ENCODE measurements at regions not wholly inside any gene's neighbourhood (a gene's known extent, or its start where the extent isn't known, plus 50 kb on each side); places are given as distances from the start of the nearest gene placed in this dataset.

DNA sequence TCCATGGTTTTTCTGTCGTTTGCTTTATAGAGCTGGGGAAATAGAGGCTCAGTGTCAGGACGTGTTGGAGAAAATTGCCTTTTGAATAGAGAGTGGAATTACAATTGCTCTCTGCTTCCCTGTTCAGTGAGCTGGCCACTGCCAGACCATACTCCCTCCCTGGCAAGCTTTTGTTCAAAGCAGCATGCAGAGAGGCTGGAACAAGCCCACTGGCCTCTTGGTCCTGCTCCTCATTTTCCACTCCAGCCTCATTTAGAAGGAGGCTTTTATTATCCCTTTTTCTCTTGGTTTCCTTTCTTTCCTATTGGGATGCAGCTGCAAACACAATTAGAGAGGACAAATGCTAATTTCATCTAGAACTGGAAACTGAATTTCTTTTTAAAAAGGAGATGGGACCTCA lies 302.2 kb upstream of the PODXL start:
- Histone ChIP-seq H3K9me3 (no peaks in the 10 kb centered on the region), H3K79me2 (ENCODE audit: insufficient read depth) (no peaks in the 10 kb centered on the region), H3K27me3 (ENCODE audit: insufficient read depth) (no peaks in the 10 kb centered on the region), H3K9me2 (no peaks in the 10 kb centered on the region), H2AFZ (ENCODE audit: low read depth) (no peak overlapping the region), H3K9ac (no peak overlapping the region), H3K36me3 (replicated peaks in 1 of 2; ENCODE audit: control insufficient read depth in 1 of 2, insufficient read depth in 2 of 2, low read length in 1 of 2) (no peaks in the 10 kb centered on the region), H3K4me2 (no peak overlapping the region), H4K20me1 (ENCODE audit: insufficient read depth) (no peaks in the 10 kb centered on the region), H3K27ac (ENCODE audit: low read depth in 2 of 2, low read length in 1 of 2) (peak overlapping the region in 1 of 2 experiments; percentile 76; a peak in 1 of 4 replicates), H3K4me3 (ENCODE audit: low read depth in 2 of 2, low read length in 1 of 2) (no peak overlapping the region), H3F3A (replicated peaks; ENCODE audit: insufficient read depth) (peaks cover 23% of the 10 kb centered on the region), H3K4me1 (ENCODE audit: control insufficient read depth in 1 of 2, insufficient read depth in 2 of 2, low read depth in 1 of 2, low read length in 1 of 2) (peaks cover 7 to 27% of the 10 kb centered on the region in 2 experiments; a peak in 3 of 4 replicates)
- POLR2A ChIA-PET: no interaction called here
- no peak for DNase-seq
- TF ChIP-seq, protein P1, sequence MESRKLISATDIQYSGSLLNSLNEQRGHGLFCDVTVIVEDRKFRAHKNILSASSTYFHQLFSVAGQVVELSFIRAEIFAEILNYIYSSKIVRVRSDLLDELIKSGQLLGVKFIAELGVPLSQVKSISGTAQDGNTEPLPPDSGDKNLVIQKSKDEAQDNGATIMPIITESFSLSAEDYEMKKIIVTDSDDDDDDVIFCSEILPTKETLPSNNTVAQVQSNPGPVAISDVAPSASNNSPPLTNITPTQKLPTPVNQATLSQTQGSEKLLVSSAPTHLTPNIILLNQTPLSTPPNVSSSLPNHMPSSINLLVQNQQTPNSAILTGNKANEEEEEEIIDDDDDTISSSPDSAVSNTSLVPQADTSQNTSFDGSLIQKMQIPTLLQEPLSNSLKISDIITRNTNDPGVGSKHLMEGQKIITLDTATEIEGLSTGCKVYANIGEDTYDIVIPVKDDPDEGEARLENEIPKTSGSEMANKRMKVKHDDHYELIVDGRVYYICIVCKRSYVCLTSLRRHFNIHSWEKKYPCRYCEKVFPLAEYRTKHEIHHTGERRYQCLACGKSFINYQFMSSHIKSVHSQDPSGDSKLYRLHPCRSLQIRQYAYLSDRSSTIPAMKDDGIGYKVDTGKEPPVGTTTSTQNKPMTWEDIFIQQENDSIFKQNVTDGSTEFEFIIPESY (IDR thresholded peaks at IDR 0.05; ENCODE audit: borderline replicate concordance, low read depth): no peak
- no peak for TF ChIP-seq MEF2A (IDR thresholded peaks at IDR 0.05; ENCODE audit: borderline replicate concordance, low read depth)
- TF ChIP-seq MXI1 (IDR thresholded peaks at IDR 0.05; ENCODE audit: low read depth, low read length): no peak
- TF ChIP-seq EP300 (IDR thresholded peaks at IDR 0.05; ENCODE audit: borderline replicate concordance in 1 of 2, low read depth in 1 of 2, low read length in 1 of 2): no peak
- no peak for TF ChIP-seq JUND (IDR thresholded peaks at IDR 0.05)
- no peak for TF ChIP-seq RFX5 (IDR thresholded peaks at IDR 0.05; ENCODE audit: low read length)
- no peak for TF ChIP-seq NFIC (IDR thresholded peaks at IDR 0.05; ENCODE audit: borderline replicate concordance)
- 46% methylated on average over 2 of the region's 2 CpGs for WGBS (ENCODE audit: low lambda C conversion rate)
- CTCF ChIA-PET: interaction anchor here (0.6 to 5.9 kb wide), 92 partner anchors 9 to 1576 kb away, joined by 3 to 74 read pairs (median 5); no protein-coding TSS in a partner anchor

DNA sequence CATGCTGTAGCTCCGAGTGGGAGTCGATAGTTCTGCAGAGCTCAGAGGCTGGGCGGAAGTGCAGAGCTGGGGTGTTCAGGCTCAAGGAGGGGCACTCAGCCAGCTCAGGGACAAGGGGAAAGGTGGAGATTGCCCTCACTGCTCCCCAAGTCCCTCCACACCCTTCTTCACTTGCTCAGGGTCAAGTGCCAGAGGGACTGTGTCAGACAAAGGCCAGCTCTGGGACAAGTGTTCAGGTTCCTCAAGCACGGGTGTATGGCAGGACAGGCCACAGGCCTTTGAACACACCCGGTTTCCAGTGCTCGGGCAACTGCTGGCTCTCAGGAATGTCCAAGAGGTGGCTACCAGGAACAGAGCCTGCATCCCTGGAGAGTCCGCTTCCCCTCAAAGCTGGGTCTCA lies 293.0 kb upstream of the PODXL start:
- 89% methylated on average over 2 of the region's 7 CpGs for WGBS (ENCODE audit: low lambda C conversion rate)
- Histone ChIP-seq H3K4me3 (ENCODE audit: low read depth in 2 of 2, low read length in 1 of 2) (no peak overlapping the region), H3K27me3 (ENCODE audit: insufficient read depth) (no peaks in the 10 kb centered on the region), H3K9me3 (no peaks in the 10 kb centered on the region), H3K4me1 (ENCODE audit: control insufficient read depth in 1 of 2, insufficient read depth in 2 of 2, low read depth in 1 of 2, low read length in 1 of 2) (peaks cover 2 to 6% of the 10 kb centered on the region in 2 experiments; a peak in 1 of 4 replicates), H3K36me3 (replicated peaks in 1 of 2; ENCODE audit: control insufficient read depth in 1 of 2, insufficient read depth in 2 of 2, low read length in 1 of 2) (no peaks in the 10 kb centered on the region), H3K9ac (no peak overlapping the region), H3F3A (replicated peaks; ENCODE audit: insufficient read depth) (no peaks in the 10 kb centered on the region), H3K9me2 (no peaks in the 10 kb centered on the region), H4K20me1 (ENCODE audit: insufficient read depth) (no peaks in the 10 kb centered on the region), H3K79me2 (ENCODE audit: insufficient read depth) (no peaks in the 10 kb centered on the region), H3K27ac (ENCODE audit: low read depth in 2 of 2, low read length in 1 of 2) (no peak overlapping the region), H2AFZ (ENCODE audit: low read depth) (no peak overlapping the region), H3K4me2 (no peak overlapping the region)
- TF ChIP-seq FOXJ3 (CRISPR knock-in tag; IDR thresholded peaks at IDR 0.05): no peak
- TF ChIP-seq, protein P2, sequence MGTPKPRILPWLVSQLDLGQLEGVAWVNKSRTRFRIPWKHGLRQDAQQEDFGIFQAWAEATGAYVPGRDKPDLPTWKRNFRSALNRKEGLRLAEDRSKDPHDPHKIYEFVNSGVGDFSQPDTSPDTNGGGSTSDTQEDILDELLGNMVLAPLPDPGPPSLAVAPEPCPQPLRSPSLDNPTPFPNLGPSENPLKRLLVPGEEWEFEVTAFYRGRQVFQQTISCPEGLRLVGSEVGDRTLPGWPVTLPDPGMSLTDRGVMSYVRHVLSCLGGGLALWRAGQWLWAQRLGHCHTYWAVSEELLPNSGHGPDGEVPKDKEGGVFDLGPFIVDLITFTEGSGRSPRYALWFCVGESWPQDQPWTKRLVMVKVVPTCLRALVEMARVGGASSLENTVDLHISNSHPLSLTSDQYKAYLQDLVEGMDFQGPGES (IDR thresholded peaks at IDR 0.05; ENCODE audit: low read depth, low read length): no peak
- no peak for TF ChIP-seq TEAD4 (IDR thresholded peaks at IDR 0.05; ENCODE audit: borderline replicate concordance, insufficient read depth)
- TF ChIP-seq, protein P3, sequence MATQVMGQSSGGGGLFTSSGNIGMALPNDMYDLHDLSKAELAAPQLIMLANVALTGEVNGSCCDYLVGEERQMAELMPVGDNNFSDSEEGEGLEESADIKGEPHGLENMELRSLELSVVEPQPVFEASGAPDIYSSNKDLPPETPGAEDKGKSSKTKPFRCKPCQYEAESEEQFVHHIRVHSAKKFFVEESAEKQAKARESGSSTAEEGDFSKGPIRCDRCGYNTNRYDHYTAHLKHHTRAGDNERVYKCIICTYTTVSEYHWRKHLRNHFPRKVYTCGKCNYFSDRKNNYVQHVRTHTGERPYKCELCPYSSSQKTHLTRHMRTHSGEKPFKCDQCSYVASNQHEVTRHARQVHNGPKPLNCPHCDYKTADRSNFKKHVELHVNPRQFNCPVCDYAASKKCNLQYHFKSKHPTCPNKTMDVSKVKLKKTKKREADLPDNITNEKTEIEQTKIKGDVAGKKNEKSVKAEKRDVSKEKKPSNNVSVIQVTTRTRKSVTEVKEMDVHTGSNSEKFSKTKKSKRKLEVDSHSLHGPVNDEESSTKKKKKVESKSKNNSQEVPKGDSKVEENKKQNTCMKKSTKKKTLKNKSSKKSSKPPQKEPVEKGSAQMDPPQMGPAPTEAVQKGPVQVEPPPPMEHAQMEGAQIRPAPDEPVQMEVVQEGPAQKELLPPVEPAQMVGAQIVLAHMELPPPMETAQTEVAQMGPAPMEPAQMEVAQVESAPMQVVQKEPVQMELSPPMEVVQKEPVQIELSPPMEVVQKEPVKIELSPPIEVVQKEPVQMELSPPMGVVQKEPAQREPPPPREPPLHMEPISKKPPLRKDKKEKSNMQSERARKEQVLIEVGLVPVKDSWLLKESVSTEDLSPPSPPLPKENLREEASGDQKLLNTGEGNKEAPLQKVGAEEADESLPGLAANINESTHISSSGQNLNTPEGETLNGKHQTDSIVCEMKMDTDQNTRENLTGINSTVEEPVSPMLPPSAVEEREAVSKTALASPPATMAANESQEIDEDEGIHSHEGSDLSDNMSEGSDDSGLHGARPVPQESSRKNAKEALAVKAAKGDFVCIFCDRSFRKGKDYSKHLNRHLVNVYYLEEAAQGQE (IDR thresholded peaks at IDR 0.05; ENCODE audit: low read depth, low read length): no peak
- no peak for TF ChIP-seq YY1 (IDR thresholded peaks at IDR 0.05; ENCODE audit: low read depth)
- TF ChIP-seq POLR2AphosphoS5 (IDR thresholded peaks at IDR 0.05; ENCODE audit: low read depth, low read length): no peak
- TF ChIP-seq CHD2 (IDR thresholded peaks at IDR 0.05; ENCODE audit: low read length, partially characterized antibody): no peak
- no peak for TF ChIP-seq SIN3A (IDR thresholded peaks at IDR 0.05; ENCODE audit: borderline replicate concordance, low read depth, low read length)
- TF ChIP-seq RAD21 (IDR thresholded peaks at IDR 0.05; ENCODE audit: low read length): no peak
- TF ChIP-seq ELF1 (IDR thresholded peaks at IDR 0.05): no peak
- TF ChIP-seq, protein P1 (IDR thresholded peaks at IDR 0.05; ENCODE audit: borderline replicate concordance, low read depth): no peak
- no peak for TF ChIP-seq JUND (IDR thresholded peaks at IDR 0.05)
- no peak for TF ChIP-seq RFX5 (IDR thresholded peaks at IDR 0.05; ENCODE audit: low read length)
- no peak for TF ChIP-seq EP300 (IDR thresholded peaks at IDR 0.05; ENCODE audit: borderline replicate concordance in 1 of 2, low read depth in 1 of 2, low read length in 1 of 2)
- ChIA-PET CTCF (interaction anchor here (0.6 to 5.9 kb wide), 7 partner anchors 10 to 160 kb away, joined by 3 to 48 read pairs (median 3); no protein-coding TSS in a partner anchor), POLR2A (no interaction called here)
- DNase-seq: no peak

Data from SK-N-SH (cell line).